ENCODE measurements at regions not wholly inside any gene's neighbourhood (a gene's known extent, or its start where the extent isn't known, plus 50 kb on each side); places are given as distances from the start of the nearest gene placed in this dataset.

- WGBS, result 89% methylated on average over 4 of the region's 4 CpGs
- Histone ChIP-seq H3K9me3 (ENCODE audit: control insufficient read depth in 4 of 4, low read length in 3 of 4) (no peaks in the 10 kb centered on the region), H3K27me3 (ENCODE audit: control insufficient read depth in 4 of 4, insufficient read depth in 4 of 4, low read length in 3 of 4) (no peaks in the 10 kb centered on the region), H3K9ac (ENCODE audit: low read depth in 1 of 2, low read length in 2 of 2) (no peak overlapping the region), H3K36me3 (ENCODE audit: control insufficient read depth in 4 of 4, insufficient read depth in 3 of 4, low read depth in 1 of 4, low read length in 3 of 4) (no peaks in the 10 kb centered on the region), H3K4me3 (ENCODE audit: low read depth in 1 of 3, low read length in 3 of 3) (no peak overlapping the region), H3K27ac (ENCODE audit: low read depth in 1 of 2, low read length in 2 of 2) (no peak overlapping the region), H3K4me1 (ENCODE audit: control insufficient read depth in 4 of 4, insufficient read depth in 4 of 4, low read length in 3 of 4) (peaks cover 0 to 15% (median 10%) of the 10 kb centered on the region in 4 donors)
- DNase-seq (ENCODE audit: low spot score), result no peak
- no peak for TF ChIP-seq HNF4G (IDR thresholded peaks at IDR 0.05)
- TF ChIP-seq, protein P1, sequence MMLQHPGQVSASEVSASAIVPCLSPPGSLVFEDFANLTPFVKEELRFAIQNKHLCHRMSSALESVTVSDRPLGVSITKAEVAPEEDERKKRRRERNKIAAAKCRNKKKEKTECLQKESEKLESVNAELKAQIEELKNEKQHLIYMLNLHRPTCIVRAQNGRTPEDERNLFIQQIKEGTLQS (IDR thresholded peaks at IDR 0.05), result no peak
Observed at GRCh38 chr6:146874278-146875018, 275.7 kb downstream of the ADGB start.

- Histone ChIP-seq H3K27me3 (ENCODE audit: control insufficient read depth in 4 of 4, insufficient read depth in 4 of 4, low read length in 3 of 4) (no peaks in the 10 kb centered on the region), H3K9me3 (ENCODE audit: control insufficient read depth in 4 of 4, low read length in 3 of 4) (no peaks in the 10 kb centered on the region), H3K9ac (ENCODE audit: low read depth in 1 of 2, low read length in 2 of 2) (no peak overlapping the region), H3K27ac (ENCODE audit: low read depth in 1 of 2, low read length in 2 of 2) (no peak overlapping the region), H3K4me1 (ENCODE audit: control insufficient read depth in 4 of 4, insufficient read depth in 4 of 4, low read length in 3 of 4) (peaks cover 0 to 15% (median 10%) of the 10 kb centered on the region in 4 donors), H3K36me3 (ENCODE audit: control insufficient read depth in 4 of 4, insufficient read depth in 3 of 4, low read depth in 1 of 4, low read length in 3 of 4) (no peaks in the 10 kb centered on the region), H3K4me3 (ENCODE audit: low read depth in 1 of 3, low read length in 3 of 3) (no peak overlapping the region)
- DNase-seq (ENCODE audit: low spot score), result no peak
- TF ChIP-seq RXRA (IDR thresholded peaks at IDR 0.05), result no peak
- TF ChIP-seq CTCF (IDR thresholded peaks at IDR 0.05; ENCODE audit: low read depth, low read length, missing input control), result no peak
- TF ChIP-seq SP1 (IDR thresholded peaks at IDR 0.05), result no peak
- TF ChIP-seq FOXA2 (IDR thresholded peaks at IDR 0.05), result no peak
- no peak for TF ChIP-seq JUND (IDR thresholded peaks at IDR 0.05)
- no peak for TF ChIP-seq FOXA1 (IDR thresholded peaks at IDR 0.05)
- TF ChIP-seq NR2F2 (IDR thresholded peaks at IDR 0.05), result no peak
- no peak for TF ChIP-seq REST (IDR thresholded peaks at IDR 0.05)
- TF ChIP-seq HNF4A (conservative IDR thresholded peaks at IDR 0.05), result no peak
- TF ChIP-seq YY1 (IDR thresholded peaks at IDR 0.05), result no peak
- no peak for TF ChIP-seq EGR1 (IDR thresholded peaks at IDR 0.05; ENCODE audit: low read depth in 2 of 2)
- TF ChIP-seq, protein P1 (IDR thresholded peaks at IDR 0.05), result no peak
- no peak for TF ChIP-seq RAD21 (IDR thresholded peaks at IDR 0.05)
- TF ChIP-seq, protein P2, sequence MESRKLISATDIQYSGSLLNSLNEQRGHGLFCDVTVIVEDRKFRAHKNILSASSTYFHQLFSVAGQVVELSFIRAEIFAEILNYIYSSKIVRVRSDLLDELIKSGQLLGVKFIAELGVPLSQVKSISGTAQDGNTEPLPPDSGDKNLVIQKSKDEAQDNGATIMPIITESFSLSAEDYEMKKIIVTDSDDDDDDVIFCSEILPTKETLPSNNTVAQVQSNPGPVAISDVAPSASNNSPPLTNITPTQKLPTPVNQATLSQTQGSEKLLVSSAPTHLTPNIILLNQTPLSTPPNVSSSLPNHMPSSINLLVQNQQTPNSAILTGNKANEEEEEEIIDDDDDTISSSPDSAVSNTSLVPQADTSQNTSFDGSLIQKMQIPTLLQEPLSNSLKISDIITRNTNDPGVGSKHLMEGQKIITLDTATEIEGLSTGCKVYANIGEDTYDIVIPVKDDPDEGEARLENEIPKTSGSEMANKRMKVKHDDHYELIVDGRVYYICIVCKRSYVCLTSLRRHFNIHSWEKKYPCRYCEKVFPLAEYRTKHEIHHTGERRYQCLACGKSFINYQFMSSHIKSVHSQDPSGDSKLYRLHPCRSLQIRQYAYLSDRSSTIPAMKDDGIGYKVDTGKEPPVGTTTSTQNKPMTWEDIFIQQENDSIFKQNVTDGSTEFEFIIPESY (IDR thresholded peaks at IDR 0.05), result no peak
- no peak for TF ChIP-seq HNF4G (IDR thresholded peaks at IDR 0.05)
- TF ChIP-seq GABPA (IDR thresholded peaks at IDR 0.05 in 1 of 2, conservative IDR thresholded peaks at IDR 0.05 in 1 of 2), result no peak
- no peak for TF ChIP-seq TAF1 (conservative IDR thresholded peaks at IDR 0.05)
- TF ChIP-seq, protein P3, sequence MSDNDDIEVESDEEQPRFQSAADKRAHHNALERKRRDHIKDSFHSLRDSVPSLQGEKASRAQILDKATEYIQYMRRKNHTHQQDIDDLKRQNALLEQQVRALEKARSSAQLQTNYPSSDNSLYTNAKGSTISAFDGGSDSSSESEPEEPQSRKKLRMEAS (IDR thresholded peaks at IDR 0.05), result no peak
- WGBS, result 90% methylated on average over 4 of the region's 4 CpGs
Observed at GRCh38 chr6:146875927-146876270, 277.1 kb downstream of the ADGB start.
